ENCODE measurements at regions not wholly inside any gene's neighbourhood (a gene's known extent, or its start where the extent isn't known, plus 50 kb on each side); places are given as distances from the start of the nearest gene placed in this dataset.

GRCh38 chr2:150769421-150769820, 282.0 kb upstream of the RND3 start (continued):
- no peak for TF ChIP-seq EZH2 (IDR thresholded peaks at IDR 0.05; ENCODE audit: low read depth, unreplicated experiment)
- TF ChIP-seq ETS1 (IDR thresholded peaks at IDR 0.05), result no peak
- TF ChIP-seq CREB1 (CRISPR knock-in tag; IDR thresholded peaks at IDR 0.05; ENCODE audit: low read depth), result no peak
- no peak for TF ChIP-seq ZNF114 (CRISPR knock-in tag; IDR thresholded peaks at IDR 0.05)
- TF ChIP-seq CTCF (conservative IDR thresholded peaks at IDR 0.05; ENCODE audit: low read depth in 2 of 2), result no peak
- TF ChIP-seq POLR2AphosphoS5 (IDR thresholded peaks at IDR 0.05; ENCODE audit: low read depth), result no peak
- no peak for TF ChIP-seq STAT1 (IDR thresholded peaks at IDR 0.05; ENCODE audit: unreplicated experiment)

- Mint-ChIP-seq H3K4me3 (no peak overlapping the region), H3K9me3 (no peaks in the 10 kb centered on the region), H3K4me1 (no peaks in the 10 kb centered on the region), H3K27me3 (ENCODE audit: insufficient read depth, low read depth, poor library complexity) (peaks cover 1% of the 10 kb centered on the region), H3K36me3 (ENCODE audit: low read depth) (no peaks in the 10 kb centered on the region), H3K27ac (no peak overlapping the region)
- ATAC-seq (no peak), DNase-seq (ENCODE audit: low spot score) (no peak)
- Histone ChIP-seq H4K20me1 (replicated peaks; ENCODE audit: insufficient read depth) (no peaks in the 10 kb centered on the region), H3K79me2 (replicated peaks; ENCODE audit: insufficient read depth) (no peaks in the 10 kb centered on the region), H3K36me3 (ENCODE audit: insufficient read depth) (no peaks in the 10 kb centered on the region), H3K9me2 (ENCODE audit: insufficient read depth) (peaks cover 20% of the 10 kb centered on the region), H3K4me2 (no peak overlapping the region), H3K27me3 (ENCODE audit: insufficient read depth) (no peaks in the 10 kb centered on the region), H3K27ac (ENCODE audit: low read depth) (no peak overlapping the region), H3K4me1 (ENCODE audit: insufficient read depth) (peaks cover 7% of the 10 kb centered on the region; the same call in 1 of the 2 replicates), H2AFZ (peak overlapping the region; percentile 43; the same call in 1 of the 2 replicates), H3F3A (replicated peaks; ENCODE audit: low read depth) (no peaks in the 10 kb centered on the region), H3K4me3 (no peak overlapping the region)
- TF ChIP-seq CTCF (conservative IDR thresholded peaks at IDR 0.05; ENCODE audit: low read depth in 2 of 2) (no peak), EZH2phosphoT487 (IDR thresholded peaks at IDR 0.05; ENCODE audit: unreplicated experiment) (no peak), EZH2 (IDR thresholded peaks at IDR 0.05; ENCODE audit: low read depth, unreplicated experiment) (no peak), JUNB (IDR thresholded peaks at IDR 0.05; ENCODE audit: unreplicated experiment) (no peak), ZNF331 (CRISPR knock-in tag; IDR thresholded peaks at IDR 0.05; ENCODE audit: low read depth) (no peak), CREB1 (CRISPR knock-in tag; IDR thresholded peaks at IDR 0.05; ENCODE audit: low read depth) (no peak), ZNF462 (CRISPR knock-in tag; IDR thresholded peaks at IDR 0.05) (no peak), ETS1 (IDR thresholded peaks at IDR 0.05) (no peak), STAT1 (IDR thresholded peaks at IDR 0.05; ENCODE audit: unreplicated experiment) (no peak)
These were observed 280.7 kb upstream of the RND3 start for GRCh38 chr2:150767991-150768746.

Data from GM23338 (cell line).